ENCODE measurements at regions not wholly inside any gene's neighbourhood (a gene's known extent, or its start where the extent isn't known, plus 50 kb on each side); places are given as distances from the start of the nearest gene placed in this dataset.

- Histone ChIP-seq H3K4me3 (no peak overlapping the region), H3K27me3 (no peaks in the 10 kb centered on the region), H3K9me3 (no peaks in the 10 kb centered on the region), H3K27ac (no peak overlapping the region), H3K4me1 (peaks cover 0 to 9% (median 1%) of the 10 kb centered on the region in 4 donors), H3K36me3 (no peaks in the 10 kb centered on the region)
- DNase-seq: no peak
- TF ChIP-seq CTCF (IDR thresholded peaks at IDR 0.05) (no peak), POLR2A (IDR thresholded peaks at IDR 0.05) (no peak)
- intact Hi-C loops (cut with DNase I): no loop called here
- no peak for ATAC-seq
- WGBS (ENCODE audit: insufficient coverage, low coverage, low lambda C conversion rate, missing lambda C conversion rate): 72% methylated on average over 4 of the region's 4 CpGs
These were observed 183.2 kb upstream of the AADAT start for GRCh38 chr4:170272959-170273358.

- Histone ChIP-seq H3K4me1 (peaks cover 0 to 9% (median 1%) of the 10 kb centered on the region in 4 donors), H3K27ac (no peak overlapping the region), H3K4me3 (no peak overlapping the region), H3K9me3 (no peaks in the 10 kb centered on the region), H3K36me3 (no peaks in the 10 kb centered on the region), H3K27me3 (no peaks in the 10 kb centered on the region)
- DNase-seq (no peak), ATAC-seq (no peak)
- intact Hi-C loops (cut with DNase I): no loop called here
- WGBS (ENCODE audit: insufficient coverage, low coverage, low lambda C conversion rate, missing lambda C conversion rate): 66% methylated on average over 2 of the region's 2 CpGs
- TF ChIP-seq POLR2A (IDR thresholded peaks at IDR 0.05) (no peak), CTCF (IDR thresholded peaks at IDR 0.05) (no peak)
These were observed 182.0 kb upstream of the AADAT start for GRCh38 chr4:170271723-170272122.

- no peak overlapping the region for H3K4me3 ChIP-seq
- peaks cover 0 to 9% (median 1%) of the 10 kb centered on the region in 4 donors for H3K4me1 ChIP-seq
- peak in 2 of 4 donors; percentile 19 to 44 for ATAC-seq
- intact Hi-C loops (cut with DNase I): no loop called here
- WGBS (ENCODE audit: insufficient coverage, low coverage, low lambda C conversion rate, missing lambda C conversion rate): 58% methylated on average over 2 of the region's 2 CpGs
- no peak overlapping the region for H3K27ac ChIP-seq
- no peak for DNase-seq
- H3K9me3 ChIP-seq: no peaks in the 10 kb centered on the region
- no peak for TF ChIP-seq POLR2A (IDR thresholded peaks at IDR 0.05)
- no peak for TF ChIP-seq CTCF (IDR thresholded peaks at IDR 0.05)
- no peaks in the 10 kb centered on the region for H3K36me3 ChIP-seq
- H3K27me3 ChIP-seq: no peaks in the 10 kb centered on the region
These were observed 180.9 kb upstream of the AADAT start for GRCh38 chr4:170270628-170271027.

GRCh38 chr4:170269950-170270349 is 180.2 kb upstream of the AADAT start:
- H3K9me3 ChIP-seq: no peaks in the 10 kb centered on the region
- H3K36me3 ChIP-seq: no peaks in the 10 kb centered on the region
- peaks cover 0 to 9% (median 1%) of the 10 kb centered on the region in 4 donors for H3K4me1 ChIP-seq
- no peak for TF ChIP-seq POLR2A (IDR thresholded peaks at IDR 0.05)
- no peak for TF ChIP-seq CTCF (IDR thresholded peaks at IDR 0.05)
- H3K4me3 ChIP-seq: no peak overlapping the region
- no peaks in the 10 kb centered on the region for H3K27me3 ChIP-seq
- 30% methylated on average over 2 of the region's 2 CpGs for WGBS (ENCODE audit: insufficient coverage, low coverage, low lambda C conversion rate, missing lambda C conversion rate)
- peak overlapping the region in 2 of 3 donors; percentile 38 to 44 for H3K27ac ChIP-seq
- peak; percentile 91 to 98 (median 94) for ATAC-seq
- intact Hi-C loops (cut with DNase I): no loop called here
- DNase-seq: no peak

Data from right lobe of liver (tissue), 6 donors.